ENCODE measurements at regions not wholly inside any gene's neighbourhood (a gene's known extent, or its start where the extent isn't known, plus 50 kb on each side); places are given as distances from the start of the nearest gene placed in this dataset.

DNA sequence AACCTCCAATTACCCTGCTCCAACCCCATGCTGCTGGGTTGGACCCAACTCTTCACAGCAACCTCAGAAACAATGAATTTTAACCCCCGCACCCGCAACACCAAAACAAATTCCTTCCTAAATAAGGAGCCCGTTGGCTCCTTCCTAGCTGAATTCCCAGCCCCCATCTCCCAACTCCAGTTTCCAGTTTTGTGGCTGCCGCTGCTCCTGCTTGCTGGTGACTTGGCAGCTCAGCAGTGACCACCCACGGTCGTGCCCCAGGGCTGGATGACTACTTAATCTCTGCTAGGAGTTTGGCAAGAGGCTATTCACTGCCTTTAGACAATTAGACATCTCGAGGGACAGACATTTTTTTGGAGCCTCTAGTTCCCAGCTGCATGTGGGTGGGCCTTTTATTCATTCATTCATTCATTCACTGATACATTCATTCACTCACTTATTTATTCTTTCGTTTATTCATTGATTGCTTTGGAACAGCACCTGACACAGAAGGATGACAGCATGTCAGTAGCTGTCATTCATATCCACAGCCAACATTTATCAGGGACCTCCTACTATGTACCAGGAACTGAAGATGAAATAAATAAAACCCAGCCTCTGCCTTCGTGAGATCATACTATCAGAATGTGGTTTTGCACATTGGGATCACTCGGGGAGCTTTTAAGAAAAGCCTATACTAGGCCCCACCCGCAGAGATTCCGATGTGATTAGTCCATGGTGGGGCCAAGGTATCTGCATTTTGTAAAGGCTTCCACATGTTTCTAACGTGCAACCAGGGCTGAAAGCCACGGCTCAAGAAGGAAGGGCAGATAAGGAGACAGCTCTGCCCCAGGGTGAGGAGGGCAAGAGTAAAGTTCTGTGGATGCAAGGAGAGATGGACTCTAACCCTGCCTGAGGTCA lies 256.5 kb downstream of the SHQ1 start:
- intact Hi-C loops (cut with micrococcal nuclease): no loop called here
- CTCF ChIA-PET: no interaction called here
- DNase-seq: no peak
- Mint-ChIP-seq H3K27ac (no peak overlapping the region), H3K27me3 (peaks cover 34% of the 10 kb centered on the region), H3K4me1 (no peaks in the 10 kb centered on the region), H3K9me3 (no peaks in the 10 kb centered on the region), H3K36me3 (ENCODE audit: low read depth) (no peaks in the 10 kb centered on the region), H3K4me3 (no peak overlapping the region)
- ATAC-seq (ENCODE audit: low read depth): no peak
- TF ChIP-seq, protein P1, sequence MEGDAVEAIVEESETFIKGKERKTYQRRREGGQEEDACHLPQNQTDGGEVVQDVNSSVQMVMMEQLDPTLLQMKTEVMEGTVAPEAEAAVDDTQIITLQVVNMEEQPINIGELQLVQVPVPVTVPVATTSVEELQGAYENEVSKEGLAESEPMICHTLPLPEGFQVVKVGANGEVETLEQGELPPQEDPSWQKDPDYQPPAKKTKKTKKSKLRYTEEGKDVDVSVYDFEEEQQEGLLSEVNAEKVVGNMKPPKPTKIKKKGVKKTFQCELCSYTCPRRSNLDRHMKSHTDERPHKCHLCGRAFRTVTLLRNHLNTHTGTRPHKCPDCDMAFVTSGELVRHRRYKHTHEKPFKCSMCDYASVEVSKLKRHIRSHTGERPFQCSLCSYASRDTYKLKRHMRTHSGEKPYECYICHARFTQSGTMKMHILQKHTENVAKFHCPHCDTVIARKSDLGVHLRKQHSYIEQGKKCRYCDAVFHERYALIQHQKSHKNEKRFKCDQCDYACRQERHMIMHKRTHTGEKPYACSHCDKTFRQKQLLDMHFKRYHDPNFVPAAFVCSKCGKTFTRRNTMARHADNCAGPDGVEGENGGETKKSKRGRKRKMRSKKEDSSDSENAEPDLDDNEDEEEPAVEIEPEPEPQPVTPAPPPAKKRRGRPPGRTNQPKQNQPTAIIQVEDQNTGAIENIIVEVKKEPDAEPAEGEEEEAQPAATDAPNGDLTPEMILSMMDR (IDR thresholded peaks at IDR 0.05): no peak
- POLR2A ChIA-PET: no interaction called here

DNA sequence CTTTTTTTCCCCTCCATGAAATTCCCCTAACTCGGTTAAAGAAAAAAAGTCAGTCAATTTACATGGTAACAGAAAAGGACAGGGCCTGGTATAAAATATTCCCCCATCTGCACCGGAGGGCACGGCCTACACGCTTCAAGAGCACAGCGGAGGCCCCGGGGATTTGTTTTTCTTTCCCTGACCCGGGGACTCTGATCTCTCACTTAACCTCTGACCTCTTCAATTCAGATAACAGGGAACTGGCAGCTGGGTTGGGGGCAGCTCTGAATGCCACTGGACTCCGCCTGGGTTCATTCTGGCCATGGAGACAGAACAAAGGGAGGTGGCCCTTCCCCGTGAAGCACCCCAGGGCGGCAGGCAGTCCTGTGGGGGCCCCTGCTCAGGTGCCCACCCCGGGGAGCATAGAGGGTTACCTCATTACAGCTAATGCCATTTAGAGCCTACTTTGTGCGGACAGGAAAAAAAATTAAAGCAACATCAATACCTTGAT lies 257.5 kb downstream of the SHQ1 start:
- POLR2A ChIA-PET: no interaction called here
- intact Hi-C loops (cut with micrococcal nuclease): no loop called here

DNA sequence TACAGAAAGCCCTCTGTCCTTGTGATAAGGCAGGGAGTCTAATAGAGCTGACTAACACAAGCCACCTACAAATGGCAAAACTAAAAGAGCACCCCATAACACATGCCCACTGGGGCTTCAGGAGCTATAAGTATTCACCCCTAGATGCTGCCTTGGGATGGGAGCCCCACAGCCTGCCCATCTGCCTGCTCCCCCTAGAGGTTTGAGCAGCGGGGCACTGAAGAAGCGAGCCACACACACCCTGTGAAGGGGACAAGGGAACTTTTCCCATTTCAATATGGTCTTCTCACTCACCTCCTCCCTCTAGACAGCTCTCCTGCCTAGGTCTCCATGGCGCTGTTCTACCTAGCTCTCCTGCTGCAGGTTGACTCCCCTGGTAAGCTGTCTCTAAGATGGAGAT lies 261.0 kb downstream of the SHQ1 start:
- Mint-ChIP-seq H3K4me1 (peaks cover 22% of the 10 kb centered on the region), H3K27me3 (peaks cover 46% of the 10 kb centered on the region), H3K4me3 (no peak overlapping the region), H3K36me3 (ENCODE audit: low read depth) (no peaks in the 10 kb centered on the region), H3K27ac (no peak overlapping the region), H3K9me3 (no peaks in the 10 kb centered on the region)
- ATAC-seq (ENCODE audit: low read depth) (no peak), DNase-seq (no peak)
- ChIA-PET CTCF (no interaction called here), POLR2A (no interaction called here)
- TF ChIP-seq, protein P1 (IDR thresholded peaks at IDR 0.05): no peak
- intact Hi-C loops (cut with micrococcal nuclease): loop anchor here (5.0 to 10.0 kb wide), 3 partner anchors 145 to 485 kb away; no protein-coding TSS in a partner anchor

More for the DNA sequence above, 257.5 kb downstream of the SHQ1 start:
- TF ChIP-seq, protein P1 (IDR thresholded peaks at IDR 0.05): no peak
- no peaks in the 10 kb centered on the region for H3K36me3 Mint-ChIP-seq (ENCODE audit: low read depth)
- no peak overlapping the region for H3K4me3 Mint-ChIP-seq
- DNase-seq (no peak), ATAC-seq (ENCODE audit: low read depth) (no peak)
- H3K4me1 Mint-ChIP-seq: no peaks in the 10 kb centered on the region
- no peak overlapping the region for H3K27ac Mint-ChIP-seq
- peaks cover 40% of the 10 kb centered on the region for H3K27me3 Mint-ChIP-seq
- CTCF ChIA-PET: no interaction called here
- H3K9me3 Mint-ChIP-seq: no peaks in the 10 kb centered on the region

DNA sequence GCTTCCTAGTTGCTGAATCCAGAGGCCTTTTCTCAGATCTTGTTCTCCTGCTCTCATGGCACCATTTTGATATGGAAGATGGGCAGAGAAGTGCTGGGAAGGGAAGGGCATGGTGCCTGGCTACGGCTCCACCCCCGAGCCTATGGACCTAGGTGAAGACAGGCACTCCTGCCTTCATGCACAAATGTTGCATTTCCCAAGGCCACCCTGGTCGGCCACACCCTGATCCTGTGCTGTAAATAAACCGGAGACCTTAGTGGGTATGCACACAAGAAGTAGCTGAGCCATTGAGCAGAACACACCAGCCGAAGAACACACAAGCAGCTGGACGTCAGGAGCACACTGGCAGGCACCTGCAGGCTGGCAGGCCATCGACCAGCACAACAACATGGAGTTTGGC lies 261.6 kb downstream of the SHQ1 start:
- no peak overlapping the region for H3K4me3 Mint-ChIP-seq
- DNase-seq: no peak

DNA sequence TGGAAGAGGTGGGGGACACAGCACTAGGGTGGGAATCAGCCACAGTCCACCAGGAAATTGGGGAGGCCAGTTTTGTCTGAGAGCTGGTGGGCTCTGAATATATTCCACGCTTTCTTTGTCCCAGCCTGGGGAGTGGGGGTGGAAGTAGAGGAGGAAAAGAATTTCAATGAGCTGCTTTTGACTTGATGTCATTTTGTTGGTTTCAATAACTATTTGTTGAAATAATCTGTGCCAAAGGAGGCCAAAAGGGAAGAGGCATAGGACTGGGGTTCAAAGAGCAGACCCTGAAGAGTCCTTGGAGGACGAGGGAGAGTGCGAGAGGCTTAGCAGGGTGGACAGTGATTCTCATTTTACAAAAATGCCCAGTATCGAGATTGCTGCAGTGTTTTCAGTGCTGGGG lies 262.3 kb downstream of the SHQ1 start:
- DNase-seq (no peak), ATAC-seq (ENCODE audit: low read depth) (no peak)
- H3K27ac Mint-ChIP-seq: no peak overlapping the region
- no peak overlapping the region for H3K4me3 Mint-ChIP-seq
- H3K4me1 Mint-ChIP-seq: peaks cover 32% of the 10 kb centered on the region
- H3K9me3 Mint-ChIP-seq: no peaks in the 10 kb centered on the region
- CTCF ChIA-PET: no interaction called here
- H3K27me3 Mint-ChIP-seq: peaks cover 43% of the 10 kb centered on the region
- POLR2A ChIA-PET: interaction anchor here (0.5 kb wide), 1 partner anchor 601 kb away, joined by 3 read pairs; no protein-coding TSS in a partner anchor
- TF ChIP-seq, protein P1 (IDR thresholded peaks at IDR 0.05): no peak
- intact Hi-C loops (cut with micrococcal nuclease): loop anchor here (5.0 to 10.0 kb wide), 3 partner anchors 144 to 484 kb away; no protein-coding TSS in a partner anchor
- no peaks in the 10 kb centered on the region for H3K36me3 Mint-ChIP-seq (ENCODE audit: low read depth)

More for the DNA sequence above, 261.6 kb downstream of the SHQ1 start:
- Mint-ChIP-seq H3K4me1 (peaks cover 26% of the 10 kb centered on the region), H3K9me3 (no peaks in the 10 kb centered on the region), H3K27ac (no peak overlapping the region), H3K36me3 (ENCODE audit: low read depth) (no peaks in the 10 kb centered on the region), H3K27me3 (peaks cover 43% of the 10 kb centered on the region)
- intact Hi-C loops (cut with micrococcal nuclease): loop anchor here (5.0 to 10.0 kb wide), 3 partner anchors 144 to 484 kb away; no protein-coding TSS in a partner anchor
- ChIA-PET CTCF (no interaction called here), POLR2A (no interaction called here)
- TF ChIP-seq, protein P1 (IDR thresholded peaks at IDR 0.05): no peak
- ATAC-seq (ENCODE audit: low read depth): no peak
